Endothelial cell (in vitro differentiated cells): ENCODE measurements at regions not wholly inside any gene's neighbourhood (a gene's known extent, or its start where the extent isn't known, plus 50 kb on each side); places are given as distances from the start of the nearest gene placed in this dataset.

Experiments
- DNase-seq: peaks from one replicate; pipeline ENCODE4 v3.0.0; 2021; ENCODE audit warnings: low spot score
- H3K27ac Mint-ChIP-seq: one replicate; pipeline ENCODE4 v1.8.0; 2021; ENCODE audit warnings: mixed read lengths, inconsistent platforms; ENCODE audit not compliant: unreplicated experiment
- H3K27me3 Mint-ChIP-seq: one replicate; pipeline ENCODE4 v1.8.0; 2021; ENCODE audit warnings: mild to moderate bottlenecking, moderate library complexity, mixed read lengths, inconsistent platforms; ENCODE audit not compliant: unreplicated experiment
- H3K36me3 Mint-ChIP-seq: one replicate; pipeline ENCODE4 v1.8.0; 2021; ENCODE audit warnings: mild to moderate bottlenecking, low read depth, mixed read lengths, inconsistent platforms; ENCODE audit not compliant: unreplicated experiment
- H3K4me1 Mint-ChIP-seq: one replicate; pipeline ENCODE4 v1.8.0; 2021; ENCODE audit warnings: mild to moderate bottlenecking, mixed read lengths, inconsistent platforms; ENCODE audit not compliant: unreplicated experiment
- H3K4me3 Mint-ChIP-seq: one replicate; pipeline ENCODE4 v1.8.0; 2021; ENCODE audit warnings: mild to moderate bottlenecking, mixed read lengths, inconsistent platforms; ENCODE audit not compliant: unreplicated experiment
- H3K9me3 Mint-ChIP-seq: one replicate; pipeline ENCODE4 v1.8.0; 2021; ENCODE audit warnings: mixed read lengths, inconsistent platforms; ENCODE audit not compliant: unreplicated experiment
- TF ChIP-seq, protein P1 (sequence below): fragments of 200-600 bp; sonication (generic); IDR thresholded peaks from one replicate; pipeline ENCODE4 v1.5.0; 2021; ENCODE audit warnings: antibody characterized with exemption; ENCODE audit not compliant: unreplicated experiment

DNA sequence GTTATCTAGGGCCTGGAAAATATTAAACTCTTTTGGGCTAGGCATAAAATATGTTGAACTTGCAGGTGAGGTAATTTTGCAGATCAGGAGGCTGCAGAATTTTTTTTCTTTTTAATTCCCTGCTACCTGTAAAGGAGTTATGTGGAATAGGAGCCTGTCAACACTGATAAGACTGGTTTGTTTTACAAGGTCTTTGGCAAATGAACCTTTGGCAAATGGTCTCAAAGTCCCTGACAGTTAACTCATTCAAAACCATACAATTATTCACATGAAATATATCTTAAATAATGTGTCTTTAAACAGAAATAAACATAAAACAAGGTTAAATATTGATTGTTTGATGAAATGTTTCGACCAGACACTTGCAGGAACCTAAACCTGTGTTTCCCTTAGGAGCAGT, 340.2 kb downstream of the GASK1B start:
- DNase-seq = no peak
- H3K4me3 Mint-ChIP-seq = no peak overlapping the region
- TF ChIP-seq, protein P1, sequence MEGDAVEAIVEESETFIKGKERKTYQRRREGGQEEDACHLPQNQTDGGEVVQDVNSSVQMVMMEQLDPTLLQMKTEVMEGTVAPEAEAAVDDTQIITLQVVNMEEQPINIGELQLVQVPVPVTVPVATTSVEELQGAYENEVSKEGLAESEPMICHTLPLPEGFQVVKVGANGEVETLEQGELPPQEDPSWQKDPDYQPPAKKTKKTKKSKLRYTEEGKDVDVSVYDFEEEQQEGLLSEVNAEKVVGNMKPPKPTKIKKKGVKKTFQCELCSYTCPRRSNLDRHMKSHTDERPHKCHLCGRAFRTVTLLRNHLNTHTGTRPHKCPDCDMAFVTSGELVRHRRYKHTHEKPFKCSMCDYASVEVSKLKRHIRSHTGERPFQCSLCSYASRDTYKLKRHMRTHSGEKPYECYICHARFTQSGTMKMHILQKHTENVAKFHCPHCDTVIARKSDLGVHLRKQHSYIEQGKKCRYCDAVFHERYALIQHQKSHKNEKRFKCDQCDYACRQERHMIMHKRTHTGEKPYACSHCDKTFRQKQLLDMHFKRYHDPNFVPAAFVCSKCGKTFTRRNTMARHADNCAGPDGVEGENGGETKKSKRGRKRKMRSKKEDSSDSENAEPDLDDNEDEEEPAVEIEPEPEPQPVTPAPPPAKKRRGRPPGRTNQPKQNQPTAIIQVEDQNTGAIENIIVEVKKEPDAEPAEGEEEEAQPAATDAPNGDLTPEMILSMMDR = no peak
- H3K9me3 Mint-ChIP-seq = no peaks in the 10 kb centered on the region
- H3K27me3 Mint-ChIP-seq = peaks cover 1% of the 10 kb centered on the region
- H3K36me3 Mint-ChIP-seq = no peaks in the 10 kb centered on the region
- H3K4me1 Mint-ChIP-seq = no peaks in the 10 kb centered on the region
- H3K27ac Mint-ChIP-seq = no peak overlapping the region

DNA sequence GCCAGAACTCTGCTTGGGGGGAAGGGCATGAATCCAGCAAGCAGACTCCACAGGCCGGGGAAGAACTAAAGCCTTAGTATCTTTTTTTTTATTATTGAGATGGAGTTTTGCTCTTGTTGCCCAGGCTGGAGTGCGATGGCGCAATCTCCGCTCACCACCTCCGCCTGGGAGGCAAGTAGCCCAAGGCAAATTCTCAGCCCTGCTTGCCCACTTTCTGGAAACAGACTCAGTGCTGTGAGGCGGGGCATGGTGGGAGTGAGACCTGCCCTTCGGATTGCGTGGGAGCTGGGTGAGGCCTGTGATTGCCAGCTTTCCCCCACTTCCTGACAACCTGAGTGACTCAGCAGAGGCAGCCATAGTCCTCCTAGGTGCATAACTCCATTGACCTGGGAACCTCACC, 348.8 kb downstream of the GASK1B start:
- Mint-ChIP-seq H3K4me1 (no peaks in the 10 kb centered on the region), H3K4me3 (no peak overlapping the region), H3K27me3 (peaks cover 3% of the 10 kb centered on the region), H3K27ac (no peak overlapping the region), H3K9me3 (no peaks in the 10 kb centered on the region), H3K36me3 (no peaks in the 10 kb centered on the region)
- TF ChIP-seq, protein P1 = no peak
- DNase-seq = no peak

DNA sequence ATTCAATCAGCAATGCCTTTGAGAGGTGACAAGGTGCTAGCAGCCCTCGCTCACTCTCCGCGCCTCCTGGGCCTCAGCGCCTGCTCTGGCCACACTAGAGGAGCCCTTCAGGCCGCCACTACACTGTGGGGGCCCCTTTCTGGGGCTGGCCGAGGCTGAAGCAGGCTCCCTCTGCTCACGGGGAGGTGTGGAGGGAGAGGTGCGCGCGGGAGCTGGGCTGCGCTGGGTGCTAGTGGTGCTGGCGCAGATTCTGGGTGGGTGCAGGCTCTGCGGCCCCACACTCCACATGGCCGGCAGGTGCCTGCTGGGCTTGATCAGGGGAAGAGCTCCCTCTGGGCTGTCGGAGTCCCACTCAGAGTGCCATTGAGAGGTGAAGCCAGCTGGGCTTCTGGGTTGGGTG, 351.0 kb downstream of the GASK1B start:
- Mint-ChIP-seq H3K36me3 (no peaks in the 10 kb centered on the region), H3K4me1 (no peaks in the 10 kb centered on the region)
- TF ChIP-seq, protein P1 = no peak

DNA sequence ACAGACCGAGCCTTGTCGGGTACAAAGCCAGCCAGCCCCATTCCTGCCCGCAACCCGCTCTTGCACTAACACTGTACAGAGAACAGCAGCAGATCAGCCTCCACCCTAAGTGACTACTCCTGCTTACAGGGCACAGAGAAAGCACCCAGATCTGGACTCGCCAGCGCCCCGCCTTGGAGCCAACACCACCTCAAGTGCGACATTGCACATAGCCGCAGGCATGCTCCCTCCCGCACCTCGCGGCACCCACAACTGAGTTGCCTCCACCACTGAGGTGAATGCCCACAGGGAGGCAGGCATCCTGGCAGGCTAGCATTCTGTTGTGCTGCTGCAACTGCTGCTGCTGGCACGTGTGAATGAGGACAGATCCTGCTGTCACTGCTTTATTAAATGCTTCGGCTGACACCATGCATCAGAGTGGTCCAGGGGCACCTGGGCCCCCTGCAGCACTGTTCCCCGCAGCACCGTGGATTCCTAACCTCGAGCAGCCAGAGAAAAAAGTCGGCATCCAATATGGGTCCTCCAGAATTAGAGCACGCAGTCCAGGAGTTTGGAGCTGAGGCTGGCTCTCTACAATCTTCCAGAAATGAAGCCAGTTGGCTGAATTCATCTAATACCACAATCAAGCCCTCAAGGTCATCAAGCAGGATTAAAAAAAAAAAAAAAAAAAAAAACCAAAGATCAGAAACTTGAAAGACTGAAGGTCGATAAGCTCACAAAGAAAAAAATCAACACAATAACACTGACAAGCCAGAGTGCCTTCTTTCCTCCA, 352.9 kb downstream of the GASK1B start:
- no peaks in the 10 kb centered on the region for H3K9me3 Mint-ChIP-seq
- H3K4me3 Mint-ChIP-seq = no peak overlapping the region
- H3K4me1 Mint-ChIP-seq = no peaks in the 10 kb centered on the region
- no peak for DNase-seq
- H3K27me3 Mint-ChIP-seq = peaks cover 3% of the 10 kb centered on the region
- H3K27ac Mint-ChIP-seq = no peak overlapping the region
- no peaks in the 10 kb centered on the region for H3K36me3 Mint-ChIP-seq
- TF ChIP-seq, protein P1 = no peak

More for the DNA sequence above, 351.0 kb downstream of the GASK1B start:
- Mint-ChIP-seq H3K27ac (no peak overlapping the region), H3K27me3 (peaks cover 3% of the 10 kb centered on the region), H3K9me3 (no peaks in the 10 kb centered on the region), H3K4me3 (no peak overlapping the region)
- DNase-seq = no peak

DNA sequence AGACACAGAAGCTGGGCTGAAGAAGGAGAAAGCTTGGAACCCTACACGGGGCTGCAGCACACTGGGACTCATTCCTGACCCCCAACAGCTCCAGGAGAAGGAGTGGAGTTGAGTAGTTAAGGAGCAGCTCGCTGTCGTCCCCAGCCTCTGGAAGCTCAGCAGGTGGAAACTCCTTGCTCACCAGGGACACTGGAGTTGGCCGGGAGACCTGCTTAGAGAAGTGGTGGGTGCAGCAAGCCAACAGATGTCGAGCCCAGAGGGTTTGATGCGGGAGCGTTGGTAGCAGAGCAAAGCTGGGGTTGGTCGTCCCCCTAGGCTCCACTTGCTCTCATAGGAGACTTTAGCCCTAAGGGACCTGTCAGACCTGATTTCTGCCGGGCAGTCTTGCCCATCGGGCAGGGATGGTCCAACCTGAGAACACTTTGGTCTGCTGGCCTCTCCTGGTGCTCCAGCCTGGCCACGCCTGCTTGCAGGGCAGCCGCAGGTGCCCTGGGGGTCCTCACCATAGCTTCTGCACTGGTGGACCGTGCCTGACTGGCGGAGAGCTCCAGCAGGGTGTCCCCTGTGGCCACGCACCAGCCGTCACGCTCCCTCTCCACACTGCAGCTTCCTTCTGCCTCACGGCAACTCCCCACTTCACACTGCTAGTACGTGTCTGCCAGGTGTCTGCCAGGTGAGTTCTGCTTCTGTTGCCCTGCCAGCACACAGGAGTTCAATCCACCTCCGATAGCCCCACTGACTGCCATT, 353.7 kb downstream of the GASK1B start:
- Mint-ChIP-seq H3K27ac (no peak overlapping the region), H3K4me1 (no peaks in the 10 kb centered on the region), H3K27me3 (peaks cover 3% of the 10 kb centered on the region), H3K9me3 (no peaks in the 10 kb centered on the region), H3K4me3 (no peak overlapping the region), H3K36me3 (no peaks in the 10 kb centered on the region)
- DNase-seq = no peak
- TF ChIP-seq, protein P1 = no peak
